ENCODE measurements at regions not wholly inside any gene's neighbourhood (a gene's known extent, or its start where the extent isn't known, plus 50 kb on each side); places are given as distances from the start of the nearest gene placed in this dataset.

DNA sequence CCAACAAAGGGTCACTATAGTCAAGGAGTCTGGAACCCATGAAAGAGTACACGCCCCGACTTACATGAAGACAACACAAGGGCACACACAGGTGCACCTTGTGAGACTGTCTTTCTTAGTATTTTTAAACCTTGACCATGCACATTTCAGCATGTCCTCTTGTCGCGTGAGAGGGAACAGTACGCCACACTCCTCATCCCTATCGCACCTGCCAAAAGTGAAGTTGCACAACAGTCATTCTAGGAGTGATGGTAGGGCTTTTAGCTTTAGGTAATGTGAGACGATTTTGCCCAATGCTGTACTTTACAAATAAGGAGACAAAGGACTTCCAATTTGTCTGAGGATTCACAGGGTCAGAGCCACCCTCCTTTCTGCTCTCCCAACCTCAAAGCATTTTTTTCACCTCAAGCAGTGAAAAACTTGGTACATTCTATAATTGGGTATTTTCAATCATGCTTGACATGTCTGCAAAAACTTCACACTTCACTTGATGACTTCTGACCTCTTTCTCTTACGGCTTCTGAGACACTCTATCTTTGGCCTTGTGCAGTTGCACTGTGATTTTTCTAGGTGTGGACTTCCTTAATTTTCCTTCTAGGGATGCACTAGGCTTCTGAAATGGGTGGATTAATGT is 173.9 kb upstream of the GRB10 start:
- Histone ChIP-seq H3K36me3 (ENCODE audit: control insufficient read depth in 1 of 2, insufficient read depth in 2 of 2, low read length in 2 of 2) (no peaks in the 10 kb centered on the region), H3K9me2 (ENCODE audit: insufficient read depth) (no peaks in the 10 kb centered on the region), H3K79me2 (ENCODE audit: insufficient read depth, low read length) (no peaks in the 10 kb centered on the region), H3K4me2 (ENCODE audit: low read length) (no peak overlapping the region), H3K27me3 (ENCODE audit: insufficient read depth, low read length) (no peaks in the 10 kb centered on the region), H4K20me1 (ENCODE audit: insufficient read depth) (no peaks in the 10 kb centered on the region), H3K4me3 (replicated peaks in 1 of 2; ENCODE audit: low read depth in 1 of 2, low read length in 2 of 2) (no peak overlapping the region), H3K27ac (ENCODE audit: low read depth, low read length) (no peak overlapping the region), H2AFZ (ENCODE audit: low read depth, low read length, poor library complexity, severe bottlenecking) (no peak overlapping the region), H3K9ac (ENCODE audit: low read length) (no peak overlapping the region), H3K9me3 (ENCODE audit: control insufficient read depth in 1 of 2, insufficient read depth in 1 of 2, low read depth in 1 of 2, low read length in 2 of 2) (no peaks in the 10 kb centered on the region), H3K4me1 (ENCODE audit: control insufficient read depth in 1 of 2, insufficient read depth in 2 of 2, low read length in 2 of 2) (peaks cover 3 to 8% of the 10 kb centered on the region in 2 experiments; a peak in 2 of 4 replicates)
- ChIA-PET CTCF (no interaction called here), POLR2A (no interaction called here), RAD21 (ENCODE audit: low non-redundant PET in 1 of 2, low total read pairs in 2 of 2, uncharacterized antibody in 2 of 2, unreplicated experiment in 2 of 2) (no interaction called here)
- DNase-seq (ENCODE audit: low read depth, low spot score): no peak
- no peak for ATAC-seq
- BruUV-seq (replicated peaks): no TSS peak
- TF ChIP-seq RAD21 (IDR thresholded peaks at IDR 0.05; ENCODE audit: low read depth): no peak
- no peak for TF ChIP-seq EZH2 (IDR thresholded peaks at IDR 0.05)
- TF ChIP-seq TCF7L2 (IDR thresholded peaks at IDR 0.05; ENCODE audit: borderline replicate concordance, extremely low read depth, insufficient read depth, insufficient read length): no peak
- TF ChIP-seq JUND (IDR thresholded peaks at IDR 0.05): no peak
- TF ChIP-seq EGR1 (IDR thresholded peaks at IDR 0.05; ENCODE audit: low read depth): no peak
- TF ChIP-seq, protein P1, sequence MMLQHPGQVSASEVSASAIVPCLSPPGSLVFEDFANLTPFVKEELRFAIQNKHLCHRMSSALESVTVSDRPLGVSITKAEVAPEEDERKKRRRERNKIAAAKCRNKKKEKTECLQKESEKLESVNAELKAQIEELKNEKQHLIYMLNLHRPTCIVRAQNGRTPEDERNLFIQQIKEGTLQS (IDR thresholded peaks at IDR 0.05): no peak
- TF ChIP-seq ELF1 (IDR thresholded peaks at IDR 0.05; ENCODE audit: borderline replicate concordance, low read depth): no peak
- no peak for TF ChIP-seq CEBPB (IDR thresholded peaks at IDR 0.05; ENCODE audit: low read depth)
- TF ChIP-seq, protein P2, sequence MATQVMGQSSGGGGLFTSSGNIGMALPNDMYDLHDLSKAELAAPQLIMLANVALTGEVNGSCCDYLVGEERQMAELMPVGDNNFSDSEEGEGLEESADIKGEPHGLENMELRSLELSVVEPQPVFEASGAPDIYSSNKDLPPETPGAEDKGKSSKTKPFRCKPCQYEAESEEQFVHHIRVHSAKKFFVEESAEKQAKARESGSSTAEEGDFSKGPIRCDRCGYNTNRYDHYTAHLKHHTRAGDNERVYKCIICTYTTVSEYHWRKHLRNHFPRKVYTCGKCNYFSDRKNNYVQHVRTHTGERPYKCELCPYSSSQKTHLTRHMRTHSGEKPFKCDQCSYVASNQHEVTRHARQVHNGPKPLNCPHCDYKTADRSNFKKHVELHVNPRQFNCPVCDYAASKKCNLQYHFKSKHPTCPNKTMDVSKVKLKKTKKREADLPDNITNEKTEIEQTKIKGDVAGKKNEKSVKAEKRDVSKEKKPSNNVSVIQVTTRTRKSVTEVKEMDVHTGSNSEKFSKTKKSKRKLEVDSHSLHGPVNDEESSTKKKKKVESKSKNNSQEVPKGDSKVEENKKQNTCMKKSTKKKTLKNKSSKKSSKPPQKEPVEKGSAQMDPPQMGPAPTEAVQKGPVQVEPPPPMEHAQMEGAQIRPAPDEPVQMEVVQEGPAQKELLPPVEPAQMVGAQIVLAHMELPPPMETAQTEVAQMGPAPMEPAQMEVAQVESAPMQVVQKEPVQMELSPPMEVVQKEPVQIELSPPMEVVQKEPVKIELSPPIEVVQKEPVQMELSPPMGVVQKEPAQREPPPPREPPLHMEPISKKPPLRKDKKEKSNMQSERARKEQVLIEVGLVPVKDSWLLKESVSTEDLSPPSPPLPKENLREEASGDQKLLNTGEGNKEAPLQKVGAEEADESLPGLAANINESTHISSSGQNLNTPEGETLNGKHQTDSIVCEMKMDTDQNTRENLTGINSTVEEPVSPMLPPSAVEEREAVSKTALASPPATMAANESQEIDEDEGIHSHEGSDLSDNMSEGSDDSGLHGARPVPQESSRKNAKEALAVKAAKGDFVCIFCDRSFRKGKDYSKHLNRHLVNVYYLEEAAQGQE (IDR thresholded peaks at IDR 0.05; ENCODE audit: low read depth): no peak
- TF ChIP-seq, protein P3, sequence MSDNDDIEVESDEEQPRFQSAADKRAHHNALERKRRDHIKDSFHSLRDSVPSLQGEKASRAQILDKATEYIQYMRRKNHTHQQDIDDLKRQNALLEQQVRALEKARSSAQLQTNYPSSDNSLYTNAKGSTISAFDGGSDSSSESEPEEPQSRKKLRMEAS (IDR thresholded peaks at IDR 0.05): no peak
- no peak for TF ChIP-seq POLR2AphosphoS5 (IDR thresholded peaks at IDR 0.05; ENCODE audit: low read depth, low read length)
- TF ChIP-seq, protein P4, sequence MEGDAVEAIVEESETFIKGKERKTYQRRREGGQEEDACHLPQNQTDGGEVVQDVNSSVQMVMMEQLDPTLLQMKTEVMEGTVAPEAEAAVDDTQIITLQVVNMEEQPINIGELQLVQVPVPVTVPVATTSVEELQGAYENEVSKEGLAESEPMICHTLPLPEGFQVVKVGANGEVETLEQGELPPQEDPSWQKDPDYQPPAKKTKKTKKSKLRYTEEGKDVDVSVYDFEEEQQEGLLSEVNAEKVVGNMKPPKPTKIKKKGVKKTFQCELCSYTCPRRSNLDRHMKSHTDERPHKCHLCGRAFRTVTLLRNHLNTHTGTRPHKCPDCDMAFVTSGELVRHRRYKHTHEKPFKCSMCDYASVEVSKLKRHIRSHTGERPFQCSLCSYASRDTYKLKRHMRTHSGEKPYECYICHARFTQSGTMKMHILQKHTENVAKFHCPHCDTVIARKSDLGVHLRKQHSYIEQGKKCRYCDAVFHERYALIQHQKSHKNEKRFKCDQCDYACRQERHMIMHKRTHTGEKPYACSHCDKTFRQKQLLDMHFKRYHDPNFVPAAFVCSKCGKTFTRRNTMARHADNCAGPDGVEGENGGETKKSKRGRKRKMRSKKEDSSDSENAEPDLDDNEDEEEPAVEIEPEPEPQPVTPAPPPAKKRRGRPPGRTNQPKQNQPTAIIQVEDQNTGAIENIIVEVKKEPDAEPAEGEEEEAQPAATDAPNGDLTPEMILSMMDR (IDR thresholded peaks at IDR 0.05 in 2 of 3, conservative IDR thresholded peaks at IDR 0.05 in 1 of 3; ENCODE audit: borderline replicate concordance in 1 of 3, insufficient read depth in 1 of 3, low read depth in 2 of 3, low read length in 2 of 3): no peak
- TF ChIP-seq SIN3A (IDR thresholded peaks at IDR 0.05; ENCODE audit: low read depth): no peak
- no peak for TF ChIP-seq EZH2phosphoT487 (IDR thresholded peaks at IDR 0.05; ENCODE audit: borderline replicate concordance)
- TF ChIP-seq YY1 (IDR thresholded peaks at IDR 0.05; ENCODE audit: extremely low read depth, insufficient replicate concordance, low read depth, low read length): no peak
- TF ChIP-seq POLR2A (IDR thresholded peaks at IDR 0.05; ENCODE audit: borderline replicate concordance, extremely low read depth, insufficient read depth, insufficient read length): no peak
- intact Hi-C loops (cut with micrococcal nuclease): no loop called here
